Stomach (tissue), 8 donors: ENCODE measurements at regions not wholly inside any gene's neighbourhood (a gene's known extent, or its start where the extent isn't known, plus 50 kb on each side); places are given as distances from the start of the nearest gene placed in this dataset.

Experiments used
- DNase-seq, 2 donors: peaks; one replicate each; pipeline versions ENCODE4 v3.0.0 to v3.0.0-alpha.2; 2013 to 2019
- H3K27ac ChIP-seq, 5 donors: fragments of 200-600 bp in 4 of 5; sonication (generic) in 4 of 5; one replicate each; pipeline ENCODE4 v1.5.1; 2013 to 2019; ENCODE audit warnings: mild to moderate bottlenecking in 1 of 5, moderate library complexity in 1 of 5
- H3K27me3 ChIP-seq, 3 donors: fragments of 200-600 bp; sonication (generic); one replicate each; pipeline ENCODE4 v1.5.1; 2017 to 2019; ENCODE audit warnings: mixed run types in 1 of 3
- H3K36me3 ChIP-seq, 4 donors: fragments of 200-600 bp; sonication (generic); 1 replicate in 3 of 4; 2 replicates in 1 of 4; pipeline ENCODE4 v1.5.1; 2016 to 2019
- H3K4me1 ChIP-seq, 4 donors: fragments of 200-600 bp; sonication (generic); one replicate each; pipeline ENCODE4 v1.5.1; 2016 to 2019
- H3K4me3 ChIP-seq, 4 donors: fragments of 200-600 bp; sonication (generic) in 3 of 4; one replicate each; pipeline ENCODE4 v1.5.1; 2016 to 2019; ENCODE audit warnings: mild to moderate bottlenecking in 1 of 4
- H3K9me3 ChIP-seq, 4 donors: fragments of 200-600 bp; sonication (generic); one replicate each; pipeline ENCODE4 v1.5.1; 2016 to 2019
- CTCF ChIP-seq, 7 experiments: fragments of 450-650 bp in 4 of 7; fragments of 200-600 bp in 3 of 7; sonication (generic) in 3 of 7; IDR thresholded peaks; one replicate each; pipeline ENCODE4 v1.5.1; 2016 to 2019; ENCODE audit warnings: antibody characterized with exemption in 7 of 7, control low read depth in 2 of 7, mild to moderate bottlenecking in 1 of 7
- EP300 ChIP-seq: sonication (generic); formaldehyde crosslinking; IDR thresholded peaks from one replicate; pipeline ENCODE4 v1.6.1; 2017; ENCODE audit warnings: antibody characterized with exemption
- POLR2A ChIP-seq, 4 donors: fragments of 450-650 bp; IDR thresholded peaks; one replicate each; pipeline ENCODE4 v1.6.1; 2016; ENCODE audit warnings: antibody characterized with exemption in 4 of 4, control low read depth in 2 of 4, mild to moderate bottlenecking in 1 of 4, moderate library complexity in 1 of 4
- POLR2AphosphoS5 ChIP-seq, 3 donors: sonication (generic); formaldehyde crosslinking; IDR thresholded peaks; one replicate each; pipeline ENCODE4 v1.6.1; 2016; ENCODE audit warnings: antibody characterized with exemption in 3 of 3
- WGBS, 5 donors: extraction: QIAGEN DNeasy Blood & Tissue Kit in 3 of 5; methylation state at CpG; one replicate each; pipeline versions ENCODE4 v1.1.5 to v1.1.7; 2013 to 2018; 5-methylcytosine and 5-hydroxymethylcytosine counted together
- intact Hi-C: fragments of 100-400 bp; cut with DNase I; formaldehyde crosslinking; loops from one replicate; pipeline ENCODE4 v1.15.1; 2023; ENCODE audit warnings: low total_unique reads
- donor health status: healthy with polysubstance abuse.
- donor health status: Bipolar disorder and iron deficiency.
- donor health status: healthy.

- Histone ChIP-seq H3K27ac (no peak overlapping the region), H3K4me1 (no peaks in the 10 kb centered on the region), H3K9me3 (peaks cover 0 to 6% (median 0%) of the 10 kb centered on the region in 4 donors), H3K36me3 (no peaks in the 10 kb centered on the region), H3K4me3 (no peak overlapping the region), H3K27me3 (no peaks in the 10 kb centered on the region)
- no peak for DNase-seq
- 43 to 63% (median 55%) methylated on average over 5 of the region's 5 CpGs for WGBS, 5 donors
- intact Hi-C loops = no loop called here
- TF ChIP-seq EP300 (no peak), POLR2AphosphoS5 (IDR thresholded peaks at IDR 0.05) (no peak), POLR2A (IDR thresholded peaks at IDR 0.05) (no peak), CTCF (IDR thresholded peaks at IDR 0.05) (no peak)
These were observed 89.9 kb downstream of the MGST1 start for GRCh38 chr12:16437281-16437816.

GRCh38 chr12:16437926-16438325 lies 90.5 kb downstream of the MGST1 start:
- peaks cover 0 to 6% (median 0%) of the 10 kb centered on the region in 4 donors for H3K9me3 ChIP-seq
- no peaks in the 10 kb centered on the region for H3K36me3 ChIP-seq
- H3K4me1 ChIP-seq = no peaks in the 10 kb centered on the region
- TF ChIP-seq POLR2A (IDR thresholded peaks at IDR 0.05) (no peak), CTCF (IDR thresholded peaks at IDR 0.05) (no peak), POLR2AphosphoS5 (IDR thresholded peaks at IDR 0.05) (no peak), EP300 (no peak)
- 85 to 97% (median 92%) methylated on average over 2 of the region's 2 CpGs for WGBS, 5 donors
- no peak overlapping the region for H3K4me3 ChIP-seq
- H3K27ac ChIP-seq = no peak overlapping the region
- no peak for DNase-seq
- H3K27me3 ChIP-seq = no peaks in the 10 kb centered on the region
- intact Hi-C loops = no loop called here

GRCh38 chr12:16449459-16449858 lies 102.0 kb downstream of the MGST1 start:
- no peak for DNase-seq
- H3K9me3 ChIP-seq = no peaks in the 10 kb centered on the region
- WGBS, 5 donors = 78 to 89% (median 83%) methylated on average over 2 of the region's 2 CpGs

GRCh38 chr12:16453319-16453718 lies 105.9 kb downstream of the MGST1 start:
- intact Hi-C loops = no loop called here

More at GRCh38 chr12:16449459-16449858, 102.0 kb downstream of the MGST1 start:
- H3K36me3 ChIP-seq = no peaks in the 10 kb centered on the region
- no peaks in the 10 kb centered on the region for H3K27me3 ChIP-seq
- no peaks in the 10 kb centered on the region for H3K4me1 ChIP-seq
- H3K4me3 ChIP-seq = no peak overlapping the region
- intact Hi-C loops = no loop called here
- no peak overlapping the region for H3K27ac ChIP-seq
- TF ChIP-seq EP300 = no peak
- no peak for TF ChIP-seq POLR2AphosphoS5 (IDR thresholded peaks at IDR 0.05)
- TF ChIP-seq POLR2A (IDR thresholded peaks at IDR 0.05) = no peak
- TF ChIP-seq CTCF (IDR thresholded peaks at IDR 0.05) = no peak

More at GRCh38 chr12:16453319-16453718, 105.9 kb downstream of the MGST1 start:
- H3K36me3 ChIP-seq = no peaks in the 10 kb centered on the region
- 52 to 57% (median 55%) methylated on average over 3 of the region's 3 CpGs for WGBS, 5 donors
- DNase-seq = no peak
- no peaks in the 10 kb centered on the region for H3K4me1 ChIP-seq
- H3K27ac ChIP-seq = no peak overlapping the region
- no peaks in the 10 kb centered on the region for H3K9me3 ChIP-seq
- TF ChIP-seq EP300 (no peak), POLR2AphosphoS5 (IDR thresholded peaks at IDR 0.05) (no peak), POLR2A (IDR thresholded peaks at IDR 0.05) (no peak), CTCF (IDR thresholded peaks at IDR 0.05) (no peak)
- H3K27me3 ChIP-seq = no peaks in the 10 kb centered on the region
- no peak overlapping the region for H3K4me3 ChIP-seq
